ENCODE measurements at regions not wholly inside any gene's neighbourhood (a gene's known extent, or its start where the extent isn't known, plus 50 kb on each side); places are given as distances from the start of the nearest gene placed in this dataset.

GRCh38 chr5:27308153-27308552, 269.8 kb upstream of the CDH9 start:
- DNase-seq (ENCODE audit: low read depth): peak; percentile 42

GRCh38 chr5:27290172-27290571, 251.8 kb upstream of the CDH9 start:
- DNase-seq (ENCODE audit: low read depth): no peak

GRCh38 chr5:27276119-27276518, 237.7 kb upstream of the CDH9 start:
- no peak for DNase-seq (ENCODE audit: low read depth)

DNA sequence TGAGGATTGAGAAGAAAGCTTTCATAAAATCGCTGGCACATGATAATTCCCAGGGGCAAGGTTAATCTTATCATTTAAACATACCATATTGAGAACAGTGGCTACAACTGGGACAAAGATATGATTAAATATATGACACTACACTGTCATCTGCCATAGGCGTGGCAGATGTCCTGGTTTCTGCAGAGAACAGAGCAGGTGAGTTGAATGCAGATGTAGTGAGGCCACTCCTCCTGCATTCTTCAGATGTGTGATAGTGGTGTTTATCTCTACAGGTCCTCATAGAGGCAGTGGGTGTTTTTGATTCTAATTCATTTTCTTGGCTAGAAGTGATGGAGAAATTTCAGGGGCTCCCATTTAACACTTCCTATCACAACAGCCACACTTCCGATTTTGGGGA, 237.0 kb upstream of the CDH9 start:
- DNase-seq (ENCODE audit: low read depth): no peak

- no peak for DNase-seq (ENCODE audit: low read depth)
Observed at GRCh38 chr5:27269766-27270165, 231.4 kb upstream of the CDH9 start.

- no peak for DNase-seq (ENCODE audit: low read depth)
Observed at GRCh38 chr5:27267209-27267824, 228.9 kb upstream of the CDH9 start.

DNA sequence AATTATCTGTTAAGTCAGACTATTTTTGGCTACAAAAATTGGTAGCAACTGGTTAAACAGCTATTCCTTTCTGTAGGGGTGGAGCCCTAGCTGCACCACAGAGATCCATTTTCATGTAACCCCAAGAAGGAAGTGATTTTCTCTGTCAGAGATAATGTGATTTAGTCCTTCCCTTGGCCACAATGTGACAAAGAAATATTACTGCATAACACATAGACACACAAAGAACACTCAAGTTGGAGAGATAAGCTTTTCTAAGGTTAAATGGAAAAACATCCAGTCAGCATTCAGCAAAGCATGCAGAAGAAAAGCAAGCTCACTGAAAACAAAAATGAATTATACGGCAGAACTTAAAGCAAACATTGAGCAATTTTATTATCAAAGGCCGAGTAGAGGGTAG, 227.8 kb upstream of the CDH9 start:
- no peak for DNase-seq (ENCODE audit: low read depth)

GRCh38 chr5:27257696-27258095, 219.3 kb upstream of the CDH9 start:
- no peak for DNase-seq (ENCODE audit: low read depth)

DNA sequence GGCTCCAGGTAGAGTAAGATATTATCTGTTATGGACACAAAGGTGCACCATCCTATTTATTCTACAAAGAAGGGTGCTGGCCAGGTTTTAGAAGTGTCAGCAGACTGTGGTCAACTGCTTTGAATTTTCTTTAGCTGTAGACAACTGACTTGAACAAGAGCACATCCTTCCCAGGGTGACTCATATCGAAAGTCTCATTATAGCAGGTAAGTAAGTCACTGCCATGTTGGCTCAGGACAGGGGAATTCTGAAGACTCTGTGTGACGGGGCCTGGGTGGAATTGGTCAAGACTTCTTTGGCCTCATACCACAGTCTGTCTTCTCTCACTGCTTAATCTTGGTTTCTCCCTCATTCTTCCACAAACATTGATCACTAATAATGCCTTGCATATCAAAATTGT, 214.5 kb upstream of the CDH9 start:
- DNase-seq (ENCODE audit: low read depth): no peak

- no peak for DNase-seq (ENCODE audit: low read depth)
Observed at GRCh38 chr5:27242258-27242626, 203.9 kb upstream of the CDH9 start.

GRCh38 chr5:27241564-27242257, 203.3 kb upstream of the CDH9 start:
- DNase-seq (ENCODE audit: low read depth): peak; percentile 97

GRCh38 chr5:27240791-27241190, 202.4 kb upstream of the CDH9 start:
- no peak for DNase-seq (ENCODE audit: low read depth)

GRCh38 chr5:27234916-27235315, 196.5 kb upstream of the CDH9 start:
- no peak for DNase-seq (ENCODE audit: low read depth)

DNA sequence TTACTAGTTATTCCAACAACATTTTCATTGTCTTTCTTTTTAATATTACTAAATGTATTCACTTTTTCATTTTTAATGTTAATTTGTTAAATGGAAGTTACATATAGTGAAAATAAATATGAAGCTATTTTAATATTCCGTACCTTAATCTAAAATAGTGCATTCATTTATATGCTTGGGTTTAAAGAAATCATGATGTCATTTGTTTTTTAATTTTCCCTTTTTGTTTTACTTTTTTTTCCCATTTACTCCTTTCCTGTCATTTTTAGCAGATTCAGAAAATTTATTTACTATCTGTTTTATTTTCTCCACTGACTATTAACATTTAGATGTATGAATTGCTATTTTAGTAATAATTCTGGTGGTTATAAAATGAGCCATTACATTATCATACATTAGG, 183.0 kb upstream of the CDH9 start:
- DNase-seq (ENCODE audit: low read depth): no peak

DNA sequence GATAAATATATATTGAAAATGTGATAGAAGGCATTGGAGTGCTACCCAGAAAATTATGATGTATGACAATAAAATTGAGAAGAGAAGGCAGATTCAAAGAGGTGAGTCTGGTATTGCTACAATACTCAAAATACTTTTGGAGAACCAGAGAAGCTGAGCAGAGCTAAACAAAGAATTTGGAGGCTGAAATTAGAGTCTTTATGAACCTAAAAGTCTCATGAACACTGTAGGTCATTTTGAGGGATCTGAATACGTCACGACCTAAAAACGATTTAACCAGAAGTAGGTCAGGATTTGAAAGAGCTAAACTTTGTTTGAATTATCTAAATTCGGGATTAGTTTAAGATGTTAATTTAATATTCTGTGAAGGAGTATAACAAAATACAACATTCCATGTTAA, 182.4 kb upstream of the CDH9 start:
- DNase-seq (ENCODE audit: low read depth): no peak

- no peak for DNase-seq (ENCODE audit: low read depth)
Observed at GRCh38 chr5:27217977-27218376, 179.6 kb upstream of the CDH9 start.

- no peak for DNase-seq (ENCODE audit: low read depth)
Observed at GRCh38 chr5:27217155-27217956, 179.0 kb upstream of the CDH9 start.

DNA sequence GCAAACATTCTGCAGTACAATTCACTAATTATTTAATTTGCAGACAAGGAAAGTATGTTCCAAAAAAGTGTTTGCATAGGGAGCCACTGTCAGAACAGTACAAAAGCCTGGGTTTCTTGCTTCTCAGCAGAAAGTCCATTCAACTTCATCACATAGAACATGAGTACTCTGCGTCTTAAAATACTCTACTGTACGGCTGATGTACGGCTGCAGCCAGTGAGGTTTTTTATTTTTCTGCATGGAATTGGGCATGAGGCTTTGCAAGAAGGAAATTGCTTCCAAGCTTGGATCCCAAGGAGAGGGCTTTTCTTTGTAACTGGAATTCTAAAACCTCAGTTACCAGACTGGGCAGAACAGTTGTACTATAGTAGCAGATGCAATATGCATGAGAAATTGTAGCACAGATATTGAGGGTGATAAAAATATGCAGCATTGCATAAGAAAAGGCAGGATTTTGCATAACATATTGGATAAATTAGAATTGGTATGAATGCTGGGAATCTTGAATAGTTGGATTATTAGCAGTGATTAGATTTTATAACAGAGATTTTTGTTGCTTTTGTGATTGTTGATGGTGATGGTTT, 178.1 kb upstream of the CDH9 start:
- no peak for DNase-seq (ENCODE audit: low read depth)

- no peak for DNase-seq (ENCODE audit: low read depth)
Observed at GRCh38 chr5:27208051-27208450, 169.7 kb upstream of the CDH9 start.

GRCh38 chr5:27191786-27192510, 153.6 kb upstream of the CDH9 start:
- peak; percentile 39 for DNase-seq (ENCODE audit: low read depth)

DNA sequence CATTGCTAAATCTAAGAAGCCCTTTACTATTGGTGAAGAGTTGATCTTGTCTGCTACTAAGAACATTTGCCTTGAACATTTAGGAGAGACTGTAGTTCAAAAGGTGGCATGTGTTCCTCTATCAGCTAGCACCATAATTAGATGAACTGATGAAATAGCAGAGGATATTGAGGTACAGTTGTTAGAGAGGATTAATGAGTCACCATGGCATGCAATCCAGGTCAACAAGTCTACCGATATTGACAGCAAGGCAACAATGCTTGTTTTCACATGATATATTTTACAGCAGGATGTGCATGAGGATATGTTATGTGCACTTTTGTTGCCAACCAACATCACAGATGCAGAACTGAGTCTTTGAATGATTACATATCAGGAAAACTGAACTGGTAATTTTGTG, 134.3 kb upstream of the CDH9 start:
- DNase-seq (ENCODE audit: low read depth): no peak

- DNase-seq (ENCODE audit: low read depth): no peak
Observed at GRCh38 chr5:27171761-27172261, 133.4 kb upstream of the CDH9 start.
